ENCODE measurements at regions not wholly inside any gene's neighbourhood (a gene's known extent, or its start where the extent isn't known, plus 50 kb on each side); places are given as distances from the start of the nearest gene placed in this dataset.

DNA sequence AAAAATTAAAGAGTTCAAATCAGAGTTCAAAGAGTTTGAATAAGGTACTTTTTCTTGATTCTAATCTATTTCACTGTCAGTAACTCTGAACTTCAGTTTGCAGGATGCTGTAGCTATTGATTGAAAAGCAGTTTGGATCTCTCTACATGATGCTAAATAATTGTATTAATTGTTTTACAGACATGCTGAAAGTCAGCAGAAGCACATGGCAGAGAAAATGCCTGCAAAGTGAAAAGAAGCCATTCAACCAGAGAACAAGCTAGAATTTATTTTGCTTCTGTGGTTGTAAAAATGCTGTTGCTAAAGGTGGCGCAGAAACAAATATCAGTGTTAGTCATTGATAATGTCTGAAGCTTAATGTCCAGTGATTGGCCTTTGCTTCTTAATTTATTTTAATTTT lies 92.1 kb upstream of the IL12A start:
- DNase-seq (ENCODE audit: low read depth in 3 of 3) = no peak

DNA sequence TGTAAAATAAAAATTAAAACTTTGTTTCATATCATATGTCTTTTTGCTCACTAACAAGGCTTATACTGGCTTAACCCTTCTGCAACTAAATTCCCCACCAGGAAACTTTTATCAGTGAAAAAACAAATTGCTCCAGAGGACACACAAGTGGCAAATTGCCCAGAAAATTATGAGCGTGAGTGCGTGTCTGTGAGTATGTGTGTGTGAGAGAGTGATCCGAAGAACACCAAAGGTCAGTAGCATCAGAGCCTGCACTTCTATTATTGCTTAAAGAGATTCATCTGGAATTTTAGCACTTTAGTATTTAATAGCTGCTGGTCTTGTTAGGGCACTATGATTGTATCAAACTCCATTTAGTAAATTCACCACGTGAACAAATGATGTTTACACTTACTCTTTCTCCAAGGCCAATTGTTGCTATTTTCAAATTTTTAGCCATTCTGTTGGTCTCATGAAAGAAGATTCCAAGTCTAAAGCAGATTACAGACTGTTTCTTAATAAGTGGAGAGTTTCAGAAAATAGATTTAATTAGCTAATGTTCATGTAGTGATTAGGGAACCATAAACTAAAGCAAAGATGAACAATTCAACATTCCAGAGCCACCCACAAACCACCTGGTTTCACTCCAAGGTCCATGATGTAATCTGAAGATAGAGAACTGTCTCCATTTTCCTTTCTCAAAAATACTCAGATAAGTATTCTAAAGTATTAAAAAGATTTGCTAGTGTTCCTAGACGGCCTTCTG lies 91.1 kb upstream of the IL12A start:
- DNase-seq (ENCODE audit: low read depth in 3 of 3) = no peak

DNA sequence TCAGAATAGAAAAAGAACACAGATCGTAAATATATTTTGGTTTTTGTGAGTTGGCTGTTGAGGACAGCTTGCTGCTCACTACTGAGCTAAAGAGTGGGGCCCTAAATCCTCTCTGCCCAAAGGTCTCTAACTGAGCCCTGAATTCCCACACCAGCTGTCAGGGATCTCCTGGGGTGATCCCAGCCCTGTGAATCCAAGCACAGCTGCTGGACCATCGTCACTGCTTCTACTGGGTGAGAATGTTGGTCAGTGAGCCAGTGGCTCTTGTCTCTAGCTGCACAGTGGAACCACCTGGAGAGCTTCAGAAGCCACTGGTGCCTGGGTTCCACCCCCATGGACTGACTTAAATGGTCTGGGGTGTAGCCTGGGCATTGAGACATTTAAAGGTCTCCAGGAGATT lies 90.5 kb upstream of the IL12A start:
- DNase-seq (ENCODE audit: low read depth in 3 of 3) = no peak

DNA sequence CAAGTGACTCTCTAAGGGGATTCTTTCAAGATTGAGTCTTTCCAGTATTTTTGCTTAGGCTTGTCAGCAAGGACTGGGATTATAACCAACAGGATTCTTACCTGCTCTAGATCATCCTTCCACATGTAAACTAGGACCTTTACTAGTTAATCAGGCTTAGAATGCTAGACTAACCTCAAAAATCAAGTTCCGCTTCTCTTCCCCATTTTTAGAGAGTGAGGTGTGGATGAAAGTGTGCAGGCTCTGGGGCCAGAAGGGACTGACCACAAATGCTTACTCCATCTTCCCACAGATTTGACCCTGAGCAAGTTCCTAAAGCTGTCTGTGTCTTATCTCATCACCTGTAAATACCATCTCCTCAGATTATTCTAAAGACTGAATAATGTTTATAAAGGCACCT lies 89.5 kb upstream of the IL12A start:
- no peak for DNase-seq (ENCODE audit: low read depth in 3 of 3)

DNA sequence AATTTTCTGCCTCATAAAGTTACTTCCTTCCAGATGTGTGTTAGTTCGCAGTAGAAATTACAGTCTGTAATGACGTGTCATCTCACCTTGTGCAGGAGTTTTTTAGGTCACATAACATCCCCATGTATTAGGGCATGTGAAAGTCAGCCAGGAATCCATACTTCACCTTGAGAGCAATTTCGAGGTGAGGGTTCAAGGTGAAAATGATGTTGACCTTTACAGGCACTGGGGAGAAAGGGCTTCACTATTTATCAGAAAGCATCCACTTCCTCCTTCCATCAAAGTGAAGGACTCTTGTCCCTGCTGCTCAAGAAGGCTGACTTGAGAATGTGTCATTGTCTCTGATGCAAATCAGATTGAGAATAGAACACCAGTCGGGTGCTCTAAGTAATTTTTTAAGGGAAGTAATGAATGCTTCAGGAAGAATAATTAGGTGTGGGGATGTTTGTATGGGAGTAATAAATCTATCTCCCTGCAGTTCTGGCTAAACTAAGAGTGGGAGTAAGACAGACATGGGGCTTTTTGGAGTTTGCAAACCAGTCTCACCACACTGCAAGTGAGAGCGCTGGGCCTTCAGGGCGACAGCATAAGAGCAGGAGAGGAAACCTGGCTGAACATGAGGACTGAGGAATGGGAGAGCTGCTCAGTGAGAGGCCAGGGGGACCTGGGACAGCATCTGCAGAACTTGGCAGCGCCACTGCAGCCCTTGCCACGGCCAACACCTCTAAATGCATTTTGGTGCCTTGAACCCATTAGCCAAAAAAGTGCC lies 85.9 kb upstream of the IL12A start:
- no peak for DNase-seq (ENCODE audit: low read depth in 3 of 3)

DNA sequence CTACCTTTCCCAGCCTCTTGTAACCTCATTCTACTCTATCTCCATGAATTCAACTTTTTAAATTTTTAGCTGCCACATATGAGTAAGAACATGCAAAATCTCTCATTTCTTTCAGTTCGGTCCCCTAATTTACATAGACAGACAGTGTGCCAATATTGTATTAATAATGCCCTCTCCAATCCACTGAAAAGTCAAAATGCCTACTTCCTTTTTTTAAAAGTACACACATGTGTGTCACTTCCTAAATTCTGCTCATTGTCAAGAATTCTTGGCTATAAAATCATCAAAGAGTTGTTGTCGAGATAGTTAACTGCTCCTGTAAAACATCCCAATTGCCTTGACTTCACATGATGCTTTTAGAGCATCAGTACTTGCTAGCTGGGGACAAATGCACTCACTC lies 84.2 kb upstream of the IL12A start:
- no peak for DNase-seq (ENCODE audit: low read depth in 3 of 3)

DNA sequence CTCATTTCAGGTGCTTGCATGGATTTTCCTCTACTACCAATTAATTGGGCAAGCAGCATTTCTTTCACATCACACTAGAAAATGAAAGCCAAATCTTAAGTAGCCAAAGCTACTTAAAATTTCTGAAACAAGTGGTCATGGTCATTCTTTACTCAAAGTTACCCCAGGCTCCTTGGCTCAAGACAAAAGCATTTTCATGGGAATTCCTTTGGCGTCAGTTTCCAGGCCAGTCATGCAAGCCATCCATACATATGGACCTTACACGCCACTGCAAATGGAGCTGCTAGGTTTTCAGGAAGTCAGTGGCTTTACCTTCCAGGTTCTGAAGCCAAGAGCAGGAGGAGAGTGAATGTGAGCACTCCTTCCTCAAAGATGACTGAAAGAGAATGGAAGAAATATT lies 83.7 kb upstream of the IL12A start:
- DNase-seq (ENCODE audit: low read depth in 3 of 3) = no peak

DNA sequence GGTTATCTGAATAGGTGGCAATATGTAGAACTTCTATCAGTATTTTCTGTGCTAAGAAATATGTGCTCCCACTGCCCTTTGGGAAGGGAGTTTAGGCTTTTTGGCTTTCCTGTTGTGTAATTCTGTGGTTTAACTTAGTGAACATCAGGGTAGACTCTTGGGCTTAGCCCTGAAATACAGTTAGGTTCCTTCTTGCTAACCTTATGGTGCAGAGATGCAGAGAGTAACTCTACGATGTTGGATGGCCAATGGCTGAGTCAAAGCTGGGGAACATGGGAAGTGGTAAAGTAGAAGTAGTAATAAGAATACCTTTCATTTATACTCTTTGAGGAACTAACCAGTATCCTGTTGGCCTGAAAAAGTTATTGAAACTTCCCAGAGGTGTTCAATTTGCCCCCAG lies 80.8 kb upstream of the IL12A start:
- no peak for DNase-seq (ENCODE audit: low read depth in 3 of 3)

DNA sequence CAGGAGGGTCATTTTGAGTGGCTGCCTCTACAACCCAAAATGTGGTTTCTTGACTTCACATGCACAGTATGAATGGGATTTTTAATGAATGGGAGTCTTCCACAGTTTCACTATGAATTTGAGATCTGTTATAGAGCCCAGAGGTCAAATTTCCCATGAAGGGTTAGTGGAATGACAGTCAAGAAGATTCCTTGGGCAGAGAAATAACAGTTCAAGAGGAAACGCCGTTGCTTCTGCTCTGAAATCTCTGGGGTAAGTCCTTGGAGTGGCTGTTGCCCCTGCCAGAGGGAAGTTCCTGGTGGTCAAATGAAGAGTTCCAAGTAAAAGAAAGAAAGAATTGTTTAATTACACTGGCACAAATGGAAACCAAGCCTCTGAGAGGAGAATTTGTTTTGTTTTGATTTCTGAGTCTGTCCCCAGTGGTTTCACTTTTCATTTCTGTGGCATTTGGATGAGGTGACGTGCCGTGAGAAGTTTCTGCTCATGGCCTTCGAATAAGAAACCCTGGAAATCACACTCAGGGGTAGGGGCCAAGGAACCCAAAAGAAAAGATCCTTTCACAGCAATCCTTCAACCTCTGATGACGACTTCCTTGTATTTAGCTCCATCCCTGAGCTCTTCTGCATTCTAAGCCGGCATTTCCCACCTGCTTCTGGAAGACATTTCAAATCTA lies 77.5 kb upstream of the IL12A start:
- DNase-seq (ENCODE audit: low read depth in 3 of 3) = no peak

DNA sequence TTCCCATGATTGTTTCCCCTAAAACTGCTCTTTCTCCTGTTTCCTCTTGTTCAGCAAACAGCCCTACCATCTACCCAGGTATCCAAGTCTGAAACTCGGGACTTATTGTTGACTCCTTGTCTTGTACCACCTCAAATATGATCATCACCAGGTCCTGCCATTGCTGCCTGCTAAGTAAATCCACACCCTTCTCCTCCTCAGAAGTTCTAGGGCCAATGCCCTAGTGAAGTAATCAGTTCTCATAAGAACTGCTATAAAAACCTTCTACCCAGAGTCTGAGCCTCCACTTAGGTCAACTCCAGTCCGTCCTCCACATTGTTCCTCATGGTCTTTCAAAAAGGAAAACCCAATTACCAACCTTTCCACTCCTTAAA lies 77.0 kb upstream of the IL12A start:
- DNase-seq (ENCODE audit: low read depth in 3 of 3) = no peak

DNA sequence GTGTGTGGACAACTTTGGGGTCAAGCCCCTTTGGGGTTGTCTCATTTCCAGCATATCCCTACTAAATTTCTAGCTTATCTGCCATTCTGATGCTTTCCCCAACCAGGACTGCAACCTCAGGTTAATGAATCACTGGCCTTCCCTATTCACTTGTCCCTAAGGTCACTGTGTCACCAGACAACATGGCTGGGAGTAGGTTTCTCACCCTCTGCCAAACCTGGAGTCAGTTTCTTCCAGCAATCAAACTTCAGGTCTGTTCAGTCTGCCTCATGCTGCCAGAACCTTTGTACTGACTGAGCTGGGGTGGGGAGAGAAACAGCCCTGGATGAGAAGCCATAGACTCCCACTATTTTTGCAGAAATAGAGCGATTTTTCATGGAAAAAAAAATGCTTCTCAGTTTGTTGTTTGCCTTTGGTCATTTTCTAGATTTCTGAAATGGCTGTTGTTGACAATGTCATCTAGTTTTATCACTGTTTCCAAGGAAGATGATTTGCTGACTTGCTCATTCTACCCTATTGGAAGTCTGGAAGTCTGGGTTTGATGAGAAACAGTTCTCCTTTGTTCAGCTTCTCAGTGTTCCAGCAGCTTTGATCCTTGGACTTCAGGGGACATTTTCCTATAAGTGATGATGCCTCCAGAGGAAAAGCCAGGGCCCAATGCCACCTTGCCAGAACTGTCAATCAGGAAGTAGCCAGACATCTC lies 74.8 kb upstream of the IL12A start:
- DNase-seq (ENCODE audit: low read depth in 3 of 3) = no peak

DNA sequence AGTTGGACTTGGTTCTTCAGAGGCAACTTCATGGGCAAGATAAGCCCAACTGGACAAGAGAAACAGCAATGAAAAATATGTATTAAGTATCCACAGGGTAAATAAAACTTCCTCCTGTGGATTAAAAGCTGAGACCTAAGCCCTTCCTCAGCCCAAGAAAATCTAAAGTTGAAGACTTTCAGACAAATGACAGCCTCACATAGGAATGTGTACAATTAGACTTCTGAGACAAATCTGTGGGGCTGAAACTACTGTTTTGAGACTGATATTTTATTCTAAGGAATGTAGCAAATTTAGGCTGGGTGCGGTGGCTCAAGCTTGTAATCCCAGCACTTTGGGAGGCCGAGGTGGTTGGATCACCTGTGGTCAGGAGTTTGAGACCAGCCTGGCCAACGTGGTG lies 74.2 kb upstream of the IL12A start:
- no peak for DNase-seq (ENCODE audit: low read depth in 3 of 3)

DNA sequence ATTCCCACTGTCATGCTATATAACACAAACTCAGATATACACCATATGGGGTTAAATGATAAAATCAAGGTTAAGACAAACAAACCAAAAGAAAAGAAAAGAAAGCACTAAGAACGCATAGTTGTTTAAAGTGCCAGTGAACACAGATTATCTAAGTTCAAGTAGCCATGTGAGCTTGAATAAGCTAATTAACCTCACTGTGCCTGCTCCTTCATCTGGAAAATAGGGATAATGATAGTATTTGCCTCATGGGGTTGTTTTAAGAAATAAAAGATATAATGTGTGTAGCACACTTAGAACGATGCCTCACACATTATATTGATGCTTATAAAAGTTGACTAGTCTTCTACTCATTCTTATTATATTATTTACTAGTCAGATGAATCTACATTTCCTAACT lies 72.6 kb upstream of the IL12A start:
- DNase-seq (ENCODE audit: low read depth in 3 of 3) = no peak

DNA sequence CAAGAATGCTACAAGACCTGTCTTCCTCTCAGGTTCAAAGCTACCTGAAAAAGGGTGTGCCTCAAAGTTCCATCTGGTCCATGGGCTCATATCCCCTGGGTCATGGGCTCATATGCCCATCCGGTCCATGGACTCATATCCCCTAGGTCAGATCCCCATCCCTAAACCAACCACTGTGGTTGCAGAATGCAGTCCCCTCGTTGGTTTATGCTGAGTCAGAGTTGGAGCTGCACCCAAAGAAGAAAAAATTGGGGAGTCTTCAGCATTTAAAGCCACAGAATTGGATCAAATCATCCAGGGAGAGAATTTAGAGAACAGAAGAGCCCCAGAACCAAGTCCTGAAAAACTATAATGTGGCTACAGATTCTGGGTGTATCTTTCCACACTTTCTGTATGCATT lies 71.5 kb upstream of the IL12A start:
- DNase-seq (ENCODE audit: low read depth in 3 of 3) = no peak

DNA sequence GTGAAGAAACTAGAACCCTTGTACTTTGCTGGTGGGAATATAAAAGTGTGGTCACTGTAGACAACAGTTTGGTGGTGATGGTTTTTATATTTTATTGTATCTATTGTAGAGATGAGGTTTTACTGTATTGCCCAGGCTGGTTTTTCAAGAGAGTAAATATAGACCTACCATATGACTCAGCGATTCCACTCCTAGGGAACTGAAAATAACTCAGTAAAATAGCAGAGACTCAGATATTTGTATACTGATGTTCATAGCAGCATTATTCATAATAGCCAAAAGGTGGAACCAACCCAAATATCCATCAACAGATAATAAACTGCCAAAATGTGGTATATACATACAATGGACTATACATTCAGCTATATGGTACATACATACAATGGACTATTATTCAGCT lies 68.8 kb upstream of the IL12A start:
- DNase-seq (ENCODE audit: low read depth in 3 of 3) = no peak

DNA sequence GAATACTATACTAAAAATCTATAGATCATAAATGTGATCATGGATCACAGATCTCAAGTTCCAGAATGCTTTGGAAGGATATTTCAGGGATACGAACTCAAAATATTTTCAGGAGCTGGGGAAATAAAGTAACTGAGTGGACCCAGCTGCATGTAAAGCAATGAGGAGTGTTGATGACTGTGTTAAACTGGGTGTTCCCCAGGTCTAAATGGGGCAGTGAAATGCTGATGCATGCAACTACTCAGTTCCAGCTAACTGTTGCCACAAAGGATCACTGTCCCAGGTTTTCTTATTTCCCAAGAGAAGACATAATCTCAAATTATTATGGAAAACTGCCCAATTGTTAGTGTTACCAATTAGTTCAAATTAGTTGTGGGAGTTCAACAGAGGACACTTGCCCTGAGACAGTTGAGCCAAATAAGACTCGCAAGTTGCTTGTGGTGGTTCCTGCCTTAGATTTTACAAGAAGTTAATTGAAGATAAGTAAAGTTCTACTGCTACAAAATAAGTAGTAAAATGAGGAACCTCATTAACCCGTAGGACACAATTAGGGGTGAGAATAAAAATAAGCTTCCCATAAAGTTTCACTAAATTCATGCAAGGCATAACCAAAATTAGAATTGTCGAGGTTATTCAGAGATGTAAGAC lies 66.3 kb upstream of the IL12A start:
- DNase-seq (ENCODE audit: low read depth in 3 of 3) = no peak

DNA sequence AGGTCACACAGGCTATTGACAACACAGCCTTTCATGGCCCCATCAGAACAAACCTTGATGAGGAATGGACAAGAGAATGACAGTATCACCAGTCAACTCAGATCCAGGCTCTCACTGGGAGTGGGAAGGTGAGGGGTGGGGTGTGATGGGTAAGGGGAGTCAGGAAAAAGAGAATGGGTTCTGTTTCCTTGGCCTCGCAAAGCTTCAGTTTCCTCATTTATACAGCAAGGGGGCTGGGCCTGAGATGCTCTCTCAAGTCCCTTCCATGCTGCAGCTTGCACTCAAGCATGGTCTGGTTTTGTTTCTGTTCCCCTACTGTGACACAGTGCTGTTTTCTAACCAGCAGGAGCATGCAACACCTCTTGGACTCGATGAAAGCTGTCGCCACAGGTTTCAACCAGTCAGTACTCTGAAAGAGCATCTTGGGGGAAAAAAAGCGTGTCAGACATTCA lies 65.7 kb upstream of the IL12A start:
- DNase-seq (ENCODE audit: low read depth in 3 of 3) = no peak

DNA sequence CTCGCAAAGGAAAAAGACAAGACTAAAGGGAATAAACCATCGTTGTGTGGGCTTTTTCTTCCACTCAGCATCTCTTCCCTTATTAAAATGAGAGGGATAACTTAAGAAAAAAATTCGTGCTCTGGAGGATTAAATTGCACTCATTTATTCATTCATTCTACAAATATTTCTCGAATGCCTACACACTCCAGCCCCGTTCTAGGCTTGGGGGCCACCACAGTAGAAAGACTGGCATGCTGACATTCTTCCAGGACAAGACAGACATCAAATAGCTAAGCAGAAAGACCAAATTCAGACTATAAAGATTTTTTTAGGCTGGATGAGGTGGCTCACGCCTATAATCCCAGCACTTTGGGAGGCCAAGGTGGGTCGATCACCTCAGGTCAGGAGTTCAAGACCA lies 65.3 kb upstream of the IL12A start:
- no peak for DNase-seq (ENCODE audit: low read depth in 3 of 3)

DNA sequence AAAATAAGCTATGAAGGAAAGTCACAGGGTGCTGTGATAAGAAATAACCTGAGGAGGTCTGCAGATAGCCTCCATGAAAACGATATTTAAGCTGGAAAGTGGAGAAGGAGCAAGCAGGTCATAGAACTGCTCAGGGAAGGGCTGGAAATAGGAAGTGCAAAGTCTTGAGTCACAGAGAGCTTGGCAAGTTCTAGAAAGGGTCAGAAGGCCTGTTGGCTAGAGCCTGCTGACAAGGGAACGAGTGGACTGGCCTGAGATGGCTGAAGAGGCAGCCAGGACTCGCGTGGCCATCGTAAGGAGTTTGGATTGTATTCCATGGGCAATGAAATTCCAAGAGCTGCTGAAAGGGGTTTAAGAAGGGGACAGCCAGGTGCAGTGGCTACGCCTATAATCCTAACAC lies 64.7 kb upstream of the IL12A start:
- no peak for DNase-seq (ENCODE audit: low read depth in 3 of 3)

DNA sequence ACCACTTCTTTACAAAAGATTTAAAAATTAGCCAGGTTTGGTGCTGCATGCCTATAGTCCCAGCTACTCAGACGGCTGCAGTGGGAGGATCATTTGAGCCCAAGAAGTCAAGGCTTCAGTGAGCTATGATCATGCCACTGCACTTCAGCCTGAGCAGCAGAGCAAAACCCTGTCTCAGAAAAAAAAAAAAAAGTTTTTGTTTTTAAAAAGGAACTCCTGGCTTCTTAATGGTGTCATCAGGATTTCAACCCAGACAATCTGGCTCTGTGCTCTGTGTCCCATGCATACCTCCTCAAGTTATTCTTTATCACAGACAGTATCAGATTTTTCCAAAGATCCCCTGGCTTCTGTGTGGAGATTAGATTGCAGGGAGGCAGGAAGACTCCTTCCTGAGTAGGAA lies 64.2 kb upstream of the IL12A start:
- DNase-seq (ENCODE audit: low read depth in 3 of 3) = no peak

DNA sequence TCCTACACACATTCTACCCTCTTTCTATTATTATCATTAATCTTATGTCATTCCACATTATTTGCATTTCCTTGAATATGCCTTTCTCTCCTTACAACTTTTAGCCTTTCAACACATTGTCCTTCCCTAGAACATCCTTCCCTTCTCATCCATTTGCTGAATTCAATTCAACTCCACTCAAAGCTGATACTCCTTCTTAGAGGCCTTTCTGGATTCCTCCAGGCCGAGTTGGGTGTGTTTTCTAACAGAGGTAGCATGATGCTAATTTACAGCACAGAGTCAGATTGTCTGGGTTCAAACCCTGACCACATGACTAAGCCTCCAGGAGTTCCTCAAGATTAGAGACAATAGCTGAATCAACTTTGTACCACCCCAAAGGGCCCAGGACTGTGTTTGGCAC lies 63.4 kb upstream of the IL12A start:
- no peak for DNase-seq (ENCODE audit: low read depth in 3 of 3)

DNA sequence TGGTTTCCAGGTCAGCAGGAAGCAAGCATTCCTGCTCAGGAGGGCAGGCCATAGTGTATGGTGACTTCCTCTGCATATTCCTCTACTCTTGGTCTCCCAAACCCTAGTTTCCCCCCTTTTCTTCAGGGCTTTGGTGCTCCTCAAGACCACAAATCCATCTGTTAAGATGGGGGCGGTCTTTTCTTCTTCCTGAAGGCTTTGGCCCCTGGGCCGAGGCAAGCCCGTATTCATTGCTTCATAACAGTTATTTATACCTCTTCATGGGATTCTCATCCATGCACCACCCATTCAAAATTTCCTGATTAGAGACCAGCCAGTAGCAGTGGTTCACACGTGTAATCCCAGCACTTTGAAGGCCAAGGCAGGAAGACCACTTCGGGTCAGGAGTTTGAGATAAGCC lies 62.1 kb upstream of the IL12A start:
- no peak for DNase-seq (ENCODE audit: low read depth in 3 of 3)

Data from stimulated activated CD4-positive, alpha-beta T cell treated with anti-CD3 and anti-CD28 coated beads, TNF-alpha, amount 100 ng/mL, for 24 hours (primary cell).